Adrenal gland (tissue), 9 donors: ENCODE measurements at regions not wholly inside any gene's neighbourhood (a gene's known extent, or its start where the extent isn't known, plus 50 kb on each side); places are given as distances from the start of the nearest gene placed in this dataset.

Experiments used
- DNase-seq, 7 donors: peaks; one replicate each; pipeline ENCODE4 v3.0.0-alpha.2; 2019 to 2020
- H3K27ac ChIP-seq, 5 donors: fragments of 200-600 bp; sonication (generic) in 4 of 5; 1 replicate in 3 of 5; 2 replicates in 2 of 5; pipeline versions ENCODE4 v1.5.1 to v1.8.0; 2016 to 2020; ENCODE audit warnings: mild to moderate bottlenecking in 1 of 5
- H3K27me3 ChIP-seq: fragments of 200-600 bp; 2 replicates; pipeline ENCODE4 v1.8.0; 2021
- H3K36me3 ChIP-seq, 2 donors: fragments of 200-600 bp; replicated peaks in 1 of 2; 1 replicate in 1 of 2; 2 replicates in 1 of 2; pipeline versions ENCODE4 v1.5.1 to v1.8.0; 2018 to 2022
- H3K4me1 ChIP-seq, 2 donors: fragments of 200-600 bp; replicated peaks in 1 of 2; 1 replicate in 1 of 2; 2 replicates in 1 of 2; pipeline versions ENCODE4 v1.5.1 to v1.8.0; 2018 to 2021
- H3K4me3 ChIP-seq, 4 donors: fragments of 200-600 bp; sonication (generic) in 3 of 4; one replicate each; pipeline ENCODE4 v1.5.1; 2016 to 2018
- H3K9me3 ChIP-seq, 3 donors: fragments of 200-600 bp; sonication (generic) in 1 of 3; replicated peaks in 1 of 3; 1 replicate in 2 of 3; 2 replicates in 1 of 3; pipeline versions ENCODE4 v1.5.1 to v1.8.0; 2016 to 2021
- CTCF ChIP-seq, 6 experiments: fragments of 450-650 bp in 4 of 6; fragments of 200-600 bp in 2 of 6; sonication (generic) in 1 of 6; IDR thresholded peaks; 1 replicate in 5 of 6; 2 replicates in 1 of 6; pipeline versions ENCODE4 v1.5.1 to v1.8.0; 2016 to 2021; ENCODE audit warnings: antibody characterized with exemption in 6 of 6, mild to moderate bottlenecking in 2 of 6, moderate library complexity in 1 of 6
- POLR2A ChIP-seq, 2 donors: fragments of 450-650 bp; IDR thresholded peaks; one replicate each; pipeline ENCODE4 v1.6.1; 2017; ENCODE audit warnings: antibody characterized with exemption in 2 of 2, mild to moderate bottlenecking in 2 of 2, moderate library complexity in 1 of 2
- WGBS, 4 donors: extraction: QIAGEN DNeasy Blood & Tissue Kit in 2 of 4; methylation state at CpG; one replicate each; pipeline versions ENCODE4 v1.1.5 to v1.1.7; 2013 to 2017; 5-methylcytosine and 5-hydroxymethylcytosine counted together
- intact Hi-C, 2 donors: fragments of 100-400 bp; cut with DNase I; formaldehyde crosslinking; loops; one replicate each; pipeline versions ENCODE4 v1.14.1 to v1.15.0; 2022 to 2023
- donor health status: healthy with polysubstance abuse.
- donor health status: Bipolar disorder and iron deficiency.
- donor health status: DM: yes; HTN: yes; CAD: no.
- donor health status: DM: no; HTN: no; CAD: no.
- donor health status: DM: no; HTN: no; CAD: no.

- no peak for DNase-seq
- WGBS, 4 donors: 74 to 79% (median 76%) methylated on average over 5 of the region's 5 CpGs
- TF ChIP-seq CTCF (IDR thresholded peaks at IDR 0.05): no peak
- no peak for TF ChIP-seq POLR2A (IDR thresholded peaks at IDR 0.05)
- no peaks in the 10 kb centered on the region for H3K4me1 ChIP-seq
- intact Hi-C loops: no loop called here
- no peaks in the 10 kb centered on the region for H3K36me3 ChIP-seq
- H3K4me3 ChIP-seq: no peak overlapping the region
- no peak overlapping the region for H3K27ac ChIP-seq
- no peaks in the 10 kb centered on the region for H3K27me3 ChIP-seq
- no peaks in the 10 kb centered on the region for H3K9me3 ChIP-seq
These were observed 167.4 kb upstream of the BMP2 start for GRCh38 chr20:6599876-6600735.

GRCh38 chr20:6595704-6596103 is 171.8 kb upstream of the BMP2 start:
- 34 to 52% (median 42%) methylated on average over 4 of the region's 4 CpGs for WGBS, 4 donors

GRCh38 chr20:6590891-6591637 is 176.4 kb upstream of the BMP2 start:
- Histone ChIP-seq H3K36me3 (no peaks in the 10 kb centered on the region), H3K27me3 (no peaks in the 10 kb centered on the region), H3K27ac (no peak overlapping the region), H3K4me1 (no peaks in the 10 kb centered on the region), H3K4me3 (no peak overlapping the region), H3K9me3 (no peaks in the 10 kb centered on the region)
- no peak for TF ChIP-seq CTCF (IDR thresholded peaks at IDR 0.05)
- TF ChIP-seq POLR2A (IDR thresholded peaks at IDR 0.05): no peak
- no peak for DNase-seq
- intact Hi-C loops: no loop called here
- WGBS, 4 donors: 60 to 72% (median 68%) methylated on average over 8 of the region's 8 CpGs

More at GRCh38 chr20:6595704-6596103, 171.8 kb upstream of the BMP2 start:
- Histone ChIP-seq H3K4me1 (no peaks in the 10 kb centered on the region), H3K9me3 (no peaks in the 10 kb centered on the region), H3K4me3 (no peak overlapping the region), H3K36me3 (no peaks in the 10 kb centered on the region), H3K27me3 (no peaks in the 10 kb centered on the region), H3K27ac (no peak overlapping the region)
- intact Hi-C loops: no loop called here
- peak in 4 of 7 donors; percentile 6 to 53 (median 22) for DNase-seq
- no peak for TF ChIP-seq CTCF (IDR thresholded peaks at IDR 0.05)
- TF ChIP-seq POLR2A (IDR thresholded peaks at IDR 0.05): no peak

- intact Hi-C loops: no loop called here
- DNase-seq: peak in 3 of 7 donors; percentile 20 to 30 (median 25)
- no peaks in the 10 kb centered on the region for H3K4me1 ChIP-seq
- no peaks in the 10 kb centered on the region for H3K36me3 ChIP-seq
- TF ChIP-seq CTCF (IDR thresholded peaks at IDR 0.05): no peak
- no peak for TF ChIP-seq POLR2A (IDR thresholded peaks at IDR 0.05)
- no peaks in the 10 kb centered on the region for H3K9me3 ChIP-seq
- no peak overlapping the region for H3K27ac ChIP-seq
- WGBS, 4 donors: 56 to 60% (median 59%) methylated on average over 2 of the region's 2 CpGs
- H3K4me3 ChIP-seq: no peak overlapping the region
- H3K27me3 ChIP-seq: no peaks in the 10 kb centered on the region
These were observed 179.2 kb upstream of the BMP2 start for GRCh38 chr20:6588296-6588695.
